Right ventricle myocardium superior (tissue), 1 donor: ENCODE measurements at regions not wholly inside any gene's neighbourhood (a gene's known extent, or its start where the extent isn't known, plus 50 kb on each side); places are given as distances from the start of the nearest gene placed in this dataset.

Experiments used
- ATAC-seq: fragments of 200-7000 bp; cut with Tn5 transposase; one replicate; pipeline ENCODE4 v1.9.1; 2020; ENCODE audit warnings: mild to moderate bottlenecking; ENCODE audit not compliant: poor library complexity
- DNase-seq: peaks from one replicate; pipeline ENCODE4 v3.0.0-alpha.2; 2020
- intact Hi-C: fragments of 100-400 bp; cut with DNase I; formaldehyde crosslinking; loops from one replicate; pipeline ENCODE4 v1.11.2; 2022
- donor health status: DM: no; HTN: yes; CAD: no; lungs with severe emphysema.

DNA sequence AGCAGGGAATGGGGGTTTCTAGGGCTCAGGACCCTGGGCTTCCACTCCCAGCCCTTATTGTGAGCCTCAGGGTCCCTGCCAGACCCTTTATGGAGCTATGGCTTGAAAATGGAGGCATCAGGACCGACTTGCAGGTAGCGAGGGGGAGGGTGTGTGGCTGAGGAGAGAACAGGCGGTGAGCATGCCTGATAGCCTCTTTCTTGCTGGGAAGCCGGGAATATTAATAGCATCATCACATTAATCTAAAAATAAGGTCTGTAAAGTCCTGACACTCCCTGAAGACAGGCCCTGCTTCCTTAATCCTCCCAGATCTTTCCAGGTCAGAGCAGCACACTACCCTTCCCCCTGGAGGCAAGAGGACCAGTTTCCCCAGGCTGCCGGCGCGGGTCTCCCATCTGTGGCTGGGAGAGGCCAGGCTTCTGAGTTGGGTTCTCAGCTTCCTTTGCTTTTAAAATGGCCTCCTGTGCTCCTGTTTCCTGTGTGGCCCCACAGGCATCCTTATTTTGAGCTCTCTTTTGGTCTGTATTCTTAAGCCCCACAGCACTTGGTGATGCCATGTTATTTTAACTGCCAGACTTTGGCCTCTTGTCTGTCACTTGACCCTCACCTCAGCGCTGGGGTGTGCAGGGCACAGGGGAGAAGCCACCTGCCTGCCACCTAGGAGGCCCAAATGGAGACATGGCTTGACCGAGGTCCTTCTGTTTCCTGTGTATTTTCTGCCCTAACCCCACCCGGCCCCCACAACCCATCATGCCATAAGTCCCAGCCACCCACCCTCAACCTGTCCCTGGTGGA is 185.0 kb upstream of the TOPAZ1 start:
- intact Hi-C loops = no loop called here
- ATAC-seq (no peak), DNase-seq (no peak)

DNA sequence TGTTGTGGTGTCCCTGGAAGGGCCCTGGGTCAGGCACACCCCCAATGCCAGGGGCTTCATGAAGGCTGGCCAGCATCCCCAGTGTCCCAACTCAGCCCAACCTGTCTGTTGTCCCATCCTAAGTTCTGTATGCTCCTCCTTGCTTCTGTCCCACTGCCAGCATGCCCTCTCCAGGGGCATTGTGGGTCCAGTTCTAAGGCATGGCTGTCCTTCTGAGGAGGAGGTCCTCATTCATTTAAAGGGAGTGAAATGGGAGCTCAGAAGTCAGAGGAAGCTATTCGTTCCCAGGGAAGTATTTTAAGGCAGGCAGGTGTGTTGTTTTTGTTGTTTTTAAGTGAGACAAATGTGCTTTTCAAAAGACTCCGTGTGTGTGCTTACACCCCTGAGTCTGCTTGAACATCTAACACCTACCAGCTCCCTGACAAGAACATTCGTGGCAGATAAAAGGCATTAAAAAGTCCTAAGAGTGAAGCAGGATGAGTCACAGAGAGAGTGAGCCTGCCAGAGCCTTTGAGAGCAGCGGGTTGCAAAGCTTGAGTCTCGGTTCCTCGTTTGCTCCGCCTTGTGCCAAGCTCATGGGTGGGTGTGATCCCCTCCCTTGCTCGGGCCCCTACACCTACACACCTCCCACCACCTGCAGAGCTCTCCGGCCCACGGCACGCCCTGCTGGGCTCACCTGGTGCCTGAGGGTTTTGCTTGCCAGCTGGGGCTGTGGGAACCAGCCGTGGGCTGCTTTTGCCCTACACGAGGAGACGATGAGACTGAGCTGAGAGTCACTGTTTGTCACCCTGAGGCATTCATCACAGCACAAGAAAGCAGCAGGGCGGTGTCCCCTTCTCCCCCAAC is 183.4 kb upstream of the TOPAZ1 start:
- intact Hi-C loops = no loop called here
- ATAC-seq = no peak
- DNase-seq = no peak

DNA sequence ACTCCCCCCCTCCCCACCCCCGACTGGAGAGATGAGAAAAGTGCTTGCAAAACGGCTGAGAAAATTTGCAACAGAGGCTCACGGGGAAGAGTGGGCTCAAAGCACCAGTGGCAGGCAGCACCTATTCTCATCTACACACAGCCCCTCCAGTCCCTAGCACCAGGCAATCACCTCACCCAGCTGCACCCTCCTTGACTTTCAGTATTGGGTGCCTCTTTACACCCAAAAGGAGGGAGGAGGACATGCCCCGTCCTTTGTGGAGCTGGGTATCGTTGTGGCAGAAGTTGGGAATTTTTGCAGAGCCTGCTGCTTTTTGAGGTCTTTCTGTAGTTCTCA is 182.8 kb upstream of the TOPAZ1 start:
- intact Hi-C loops = no loop called here
- no peak for ATAC-seq
- no peak for DNase-seq

DNA sequence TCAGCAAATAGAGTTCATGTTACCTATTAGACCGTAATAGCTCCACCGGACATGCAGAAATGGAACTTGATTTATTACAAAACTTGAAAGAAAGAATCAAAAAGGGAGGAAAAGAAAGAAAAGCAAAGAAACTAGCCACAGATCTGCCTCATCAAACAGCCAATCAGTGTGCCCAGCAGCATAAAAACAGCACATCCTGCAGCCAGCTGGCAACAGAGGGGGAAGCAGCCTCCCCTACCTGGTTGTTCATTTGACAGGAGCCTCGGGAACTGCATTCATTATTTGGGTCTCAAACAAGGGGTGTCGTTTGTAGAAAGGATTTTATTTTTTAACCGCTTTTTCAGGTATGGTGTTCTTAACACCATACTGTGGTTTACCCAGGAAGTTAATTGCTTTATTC is 181.5 kb upstream of the TOPAZ1 start:
- DNase-seq (no peak), ATAC-seq (no peak)
- intact Hi-C loops = no loop called here

DNA sequence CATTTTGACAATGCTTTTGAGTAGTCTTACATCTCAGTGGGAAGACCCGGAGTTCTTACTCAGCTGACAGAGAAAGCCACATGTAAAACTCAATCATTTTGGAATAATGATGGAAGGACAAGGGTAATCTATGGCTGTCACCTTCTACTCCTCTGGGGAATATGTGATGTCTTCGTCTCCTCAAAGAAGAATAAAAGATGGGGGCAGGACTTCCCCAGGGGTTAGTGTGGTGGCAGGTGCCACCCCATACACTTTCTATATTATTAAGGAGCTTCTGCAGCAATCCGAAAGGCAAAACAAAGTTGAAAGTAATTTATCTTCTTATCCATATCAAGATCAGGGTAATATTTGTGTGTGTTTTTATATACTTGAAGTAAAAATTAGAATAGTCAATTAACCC is 180.4 kb upstream of the TOPAZ1 start:
- ATAC-seq (no peak), DNase-seq (no peak)
- intact Hi-C loops = no loop called here

DNA sequence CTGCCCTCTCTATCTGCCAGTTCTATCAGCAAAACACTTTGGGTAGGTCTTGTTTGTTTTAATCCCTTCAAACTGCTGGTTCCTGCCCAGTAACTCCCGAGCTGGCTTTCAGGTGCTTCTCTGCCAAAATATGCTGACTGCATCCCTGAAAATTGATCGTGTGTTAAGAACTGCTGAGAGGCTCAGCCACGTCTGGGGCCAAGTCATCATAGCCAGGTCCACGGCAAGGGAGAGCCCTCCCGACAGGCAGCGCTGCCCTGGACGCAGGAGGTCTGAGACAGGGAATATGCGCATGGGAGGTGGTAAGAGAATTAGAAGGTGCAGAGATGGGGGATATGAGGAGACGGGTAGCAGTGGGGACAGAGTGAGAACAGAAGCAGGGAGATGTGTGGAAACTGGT is 179.7 kb upstream of the TOPAZ1 start:
- intact Hi-C loops = no loop called here
- no peak for DNase-seq
- ATAC-seq = no peak

DNA sequence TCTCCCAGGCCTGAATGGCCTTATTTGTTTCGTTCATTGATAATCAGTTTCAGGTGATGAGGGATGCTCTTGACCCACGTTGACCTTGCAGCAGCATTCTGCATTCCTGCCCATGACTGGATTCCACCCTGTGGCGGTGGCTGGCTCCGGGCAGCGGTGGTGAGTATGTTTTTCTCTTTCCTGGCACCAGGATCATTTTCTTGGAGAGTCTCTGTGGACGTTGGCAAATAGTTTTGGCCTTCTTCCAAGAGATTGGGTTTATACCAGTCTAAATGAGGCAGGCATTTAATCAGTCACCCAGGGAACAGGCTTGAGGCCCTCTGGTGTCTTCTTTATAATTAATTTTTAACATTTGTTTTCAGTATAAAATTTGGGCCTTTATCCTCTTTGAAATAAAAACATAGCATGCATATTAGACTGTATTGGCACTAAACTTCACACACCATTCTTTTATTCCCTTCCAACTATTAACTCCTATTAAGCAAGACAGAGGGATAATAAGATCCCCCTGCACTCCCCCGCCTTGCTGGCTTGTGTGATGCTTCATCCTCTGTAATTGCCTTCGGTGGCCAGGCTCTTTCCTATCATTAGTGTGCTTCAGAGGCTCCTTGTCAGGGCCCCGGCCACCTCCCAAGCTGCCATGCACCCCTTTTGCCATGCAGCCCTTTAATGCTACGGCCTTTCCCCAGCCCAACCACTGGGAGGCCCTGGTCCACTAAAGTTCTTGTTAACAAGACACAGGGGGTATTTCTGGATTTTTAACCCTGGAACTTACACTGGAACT is 176.2 kb upstream of the TOPAZ1 start:
- intact Hi-C loops = no loop called here
- ATAC-seq = peak; percentile 89

DNA sequence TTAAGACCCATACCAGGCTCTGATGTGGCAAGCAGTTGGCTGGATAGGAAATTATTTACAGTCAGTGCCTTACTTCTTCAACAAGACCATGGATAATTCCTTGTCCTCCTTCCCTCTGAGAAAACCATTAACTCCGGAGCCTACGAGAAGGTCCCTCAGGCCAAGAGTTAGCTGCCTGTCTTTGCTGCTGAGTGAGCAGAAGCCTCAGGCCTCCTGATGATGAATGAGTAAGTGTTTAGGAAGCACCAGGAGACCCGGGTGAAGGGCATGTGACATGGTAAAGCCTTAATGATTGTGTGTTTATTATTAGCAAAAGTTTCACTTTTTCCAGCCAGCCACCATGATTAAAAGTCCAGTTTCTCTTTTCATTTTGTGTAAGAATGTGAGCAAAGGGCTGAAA is 174.9 kb upstream of the TOPAZ1 start:
- intact Hi-C loops = no loop called here
- DNase-seq (no peak), ATAC-seq (no peak)

More for the DNA sequence above, 176.2 kb upstream of the TOPAZ1 start:
- no peak for DNase-seq

DNA sequence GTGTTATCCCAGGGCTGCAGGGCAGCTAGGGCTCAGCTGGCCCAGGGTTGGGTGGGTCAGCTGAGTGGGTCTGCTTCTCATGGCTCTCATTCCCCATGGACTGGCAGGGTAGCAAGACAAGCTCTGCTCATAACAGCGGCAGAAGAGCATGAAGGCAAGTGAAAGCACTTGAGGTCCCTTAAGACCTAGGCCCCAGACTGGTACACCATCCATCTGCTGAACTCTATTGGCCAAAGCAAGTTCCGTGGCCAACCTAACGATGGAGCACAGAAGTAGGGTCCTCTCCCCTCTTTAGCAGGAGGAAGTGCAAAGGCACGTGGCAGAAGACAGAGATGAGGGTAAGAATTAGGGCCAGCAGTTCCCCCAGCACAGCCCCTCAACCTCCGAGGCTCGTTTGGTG is 174.3 kb upstream of the TOPAZ1 start:
- DNase-seq (no peak), ATAC-seq (no peak)
- intact Hi-C loops = no loop called here

DNA sequence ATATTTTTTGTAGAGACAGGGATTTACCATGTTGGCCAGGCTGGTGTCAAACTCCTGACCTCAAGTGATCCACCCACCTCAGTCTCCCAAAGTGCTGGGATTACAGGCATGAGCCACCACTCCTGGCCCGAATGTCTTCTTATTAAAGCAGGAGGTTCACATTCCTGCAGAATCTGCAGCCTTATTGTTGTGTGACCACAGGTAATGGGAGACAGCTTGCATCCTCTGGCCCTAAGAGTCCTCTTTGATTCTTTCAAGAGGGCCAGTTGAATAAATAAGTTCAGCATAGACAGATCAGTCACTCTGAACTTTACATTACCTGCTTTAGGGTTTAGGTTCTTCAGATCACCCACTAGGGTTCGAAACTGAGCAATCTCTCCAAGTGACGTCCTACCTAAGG is 172.9 kb upstream of the TOPAZ1 start:
- intact Hi-C loops = no loop called here
- DNase-seq (no peak), ATAC-seq (no peak)

DNA sequence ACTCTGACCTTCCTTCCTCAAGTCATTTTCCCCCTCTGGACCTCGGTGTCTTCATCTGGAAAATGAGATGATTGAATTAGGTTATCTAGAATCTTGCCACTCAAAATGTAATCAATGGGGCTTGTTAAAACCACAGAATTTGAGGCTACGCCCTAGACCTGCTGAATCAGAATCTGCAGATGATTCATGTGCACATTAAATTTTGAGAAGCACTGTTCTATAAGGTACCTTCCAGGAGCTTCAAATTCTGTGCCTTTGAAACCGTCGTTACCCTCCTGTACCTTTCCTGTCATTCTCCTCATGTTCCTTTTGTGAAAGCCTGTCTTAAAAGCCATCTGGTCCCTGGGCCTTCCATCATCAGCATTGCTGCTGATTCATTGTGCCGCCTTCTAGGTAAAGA is 172.4 kb upstream of the TOPAZ1 start:
- ATAC-seq (no peak), DNase-seq (no peak)
- intact Hi-C loops = no loop called here

DNA sequence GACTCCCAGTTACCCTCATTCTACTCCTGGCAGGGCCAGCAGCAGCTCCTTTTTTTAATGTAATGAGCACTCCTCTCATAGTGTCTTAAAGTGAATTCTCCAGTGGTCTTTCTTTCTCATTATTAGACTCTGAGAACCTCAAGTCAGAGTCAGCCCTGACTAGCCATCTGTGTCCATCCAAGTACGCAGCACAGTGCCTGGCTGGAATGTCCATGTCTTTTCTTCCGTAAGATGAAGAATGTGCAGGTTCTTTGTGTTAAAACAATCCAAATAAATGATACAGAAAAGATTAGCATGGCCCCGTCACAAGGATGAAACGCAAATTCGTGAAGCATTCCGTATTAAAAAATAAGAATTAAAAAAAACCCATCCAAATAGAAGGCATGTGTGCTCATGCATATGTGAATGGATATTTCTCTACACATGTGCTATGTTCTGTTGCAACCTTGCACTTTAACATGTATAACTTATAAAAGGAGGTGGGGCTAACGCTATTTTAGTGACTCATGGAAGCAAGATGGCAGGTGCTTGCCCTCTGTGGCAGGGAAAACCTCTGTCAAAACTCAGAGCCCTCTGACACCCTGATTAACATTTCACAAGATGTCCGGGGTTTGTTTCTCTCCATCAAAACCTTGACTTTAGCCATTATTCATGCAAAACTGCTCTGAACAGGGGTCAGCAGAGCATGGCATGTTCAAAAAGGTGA is 170.7 kb upstream of the TOPAZ1 start:
- no peak for ATAC-seq
- intact Hi-C loops = no loop called here
- no peak for DNase-seq

DNA sequence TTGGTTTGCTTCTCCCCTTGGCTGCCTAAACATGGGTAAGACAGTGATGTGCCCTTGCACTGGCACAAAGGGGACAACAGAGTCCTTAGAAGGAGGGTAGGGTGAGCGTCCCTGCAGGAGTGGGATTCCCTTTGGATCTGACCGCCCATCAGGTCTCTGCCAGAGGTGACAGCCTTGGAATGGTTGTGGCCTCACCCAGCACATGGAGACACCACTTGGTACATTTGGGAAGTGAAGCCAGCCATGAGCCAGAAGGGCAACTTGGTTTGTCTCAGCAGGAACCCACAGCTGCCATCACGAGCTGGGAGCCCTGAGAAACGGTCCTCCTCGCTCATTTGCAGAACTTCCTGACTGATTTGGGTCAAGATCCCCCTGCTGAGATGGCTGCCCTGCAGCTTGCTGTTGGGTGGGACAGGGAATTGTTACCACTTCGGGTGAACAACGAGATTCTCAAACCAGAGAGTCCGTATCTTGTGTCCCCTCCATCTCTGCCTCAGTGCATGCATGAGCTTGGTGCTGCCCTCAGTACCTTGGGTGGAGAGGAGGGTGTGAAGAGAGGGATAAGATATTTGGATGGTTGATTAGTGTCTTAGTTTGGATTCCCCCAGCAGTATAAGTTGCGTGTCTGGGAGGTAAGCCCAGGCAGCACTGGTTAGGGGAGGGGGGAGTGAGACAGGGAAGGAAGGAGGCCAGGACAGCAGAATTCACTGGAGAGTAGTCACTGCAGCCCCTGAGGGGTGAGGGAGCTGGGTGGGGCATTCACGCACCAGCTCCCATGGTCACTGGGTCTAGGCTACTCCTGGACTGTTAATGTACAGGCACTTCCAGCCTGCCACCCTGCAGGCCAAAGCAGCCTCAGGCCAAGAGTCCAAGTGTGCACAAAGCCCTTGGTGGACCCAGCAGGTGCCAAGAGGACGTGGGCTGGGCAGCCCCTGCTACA is 168.8 kb upstream of the TOPAZ1 start:
- no peak for DNase-seq
- intact Hi-C loops = no loop called here
- ATAC-seq = no peak

DNA sequence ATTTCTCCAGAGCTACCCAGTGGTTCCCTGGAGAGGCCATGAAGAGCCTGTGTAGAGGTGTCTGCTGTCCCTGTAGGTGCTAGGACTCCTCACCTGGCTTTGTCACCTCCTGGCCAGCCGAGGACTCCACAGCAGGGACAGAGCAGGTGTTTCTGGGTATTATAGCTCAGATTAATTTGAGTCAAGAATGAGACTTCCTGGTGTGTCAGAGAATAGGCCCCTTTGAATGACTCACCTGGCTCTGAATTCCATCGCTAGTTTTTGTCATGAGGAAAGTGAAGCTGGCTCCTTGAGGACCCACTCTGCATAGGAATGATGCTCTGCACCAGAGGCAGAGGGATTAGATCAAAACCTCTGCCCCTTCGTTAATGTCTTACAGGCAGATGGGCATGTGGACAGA is 167.5 kb upstream of the TOPAZ1 start:
- no peak for ATAC-seq
- intact Hi-C loops = no loop called here
- no peak for DNase-seq

DNA sequence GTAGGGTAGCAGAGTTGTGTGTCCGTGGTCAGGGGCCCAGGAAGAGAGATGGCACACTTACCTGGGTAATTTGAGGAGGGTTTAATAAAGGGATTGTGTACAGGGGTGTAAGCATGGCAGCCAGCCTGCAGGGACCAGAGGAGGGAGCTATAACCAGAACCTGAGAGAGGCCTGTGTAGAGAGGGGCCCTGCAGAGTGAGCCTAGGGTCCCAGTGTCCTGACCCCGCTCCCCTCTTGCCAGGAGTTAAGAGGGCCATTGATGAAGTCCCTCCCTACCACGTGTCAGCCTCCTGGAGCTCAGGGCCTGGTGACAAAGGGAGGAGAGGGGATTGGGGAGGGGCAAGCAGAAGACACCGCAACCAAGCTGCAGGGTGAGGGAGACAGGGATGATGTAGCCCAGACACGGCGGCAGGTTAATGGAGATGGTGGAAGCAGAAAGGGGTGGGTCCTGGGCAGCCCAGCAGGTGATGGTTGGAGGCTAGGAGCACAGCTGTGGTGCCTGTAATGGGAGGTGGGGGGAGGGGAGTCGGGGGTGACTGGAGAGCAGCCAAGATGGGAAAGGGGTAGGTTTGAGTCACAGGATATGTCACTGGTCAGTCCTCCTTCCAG is 165.4 kb upstream of the TOPAZ1 start:
- intact Hi-C loops = no loop called here
- no peak for DNase-seq
- ATAC-seq = no peak

DNA sequence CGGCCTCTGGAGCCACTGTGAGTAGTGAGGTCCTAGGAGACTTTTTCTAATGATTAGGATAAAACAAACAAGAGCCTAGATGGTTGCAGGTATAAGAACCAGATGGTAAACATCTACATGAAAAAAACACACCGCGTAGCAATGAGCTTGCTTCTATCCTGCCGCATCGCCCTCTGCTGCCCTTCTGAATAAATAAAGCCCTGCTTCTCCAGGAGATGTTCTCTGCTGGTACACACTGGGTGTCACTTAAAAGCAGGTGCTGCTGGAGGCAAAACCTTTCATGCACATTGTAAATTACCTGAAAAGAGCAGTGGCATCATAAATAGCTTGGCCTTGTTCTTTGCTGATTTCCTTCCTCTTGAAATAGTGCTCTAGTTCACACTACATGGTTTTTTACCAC is 164.4 kb upstream of the TOPAZ1 start:
- ATAC-seq (no peak), DNase-seq (no peak)
- intact Hi-C loops = no loop called here

DNA sequence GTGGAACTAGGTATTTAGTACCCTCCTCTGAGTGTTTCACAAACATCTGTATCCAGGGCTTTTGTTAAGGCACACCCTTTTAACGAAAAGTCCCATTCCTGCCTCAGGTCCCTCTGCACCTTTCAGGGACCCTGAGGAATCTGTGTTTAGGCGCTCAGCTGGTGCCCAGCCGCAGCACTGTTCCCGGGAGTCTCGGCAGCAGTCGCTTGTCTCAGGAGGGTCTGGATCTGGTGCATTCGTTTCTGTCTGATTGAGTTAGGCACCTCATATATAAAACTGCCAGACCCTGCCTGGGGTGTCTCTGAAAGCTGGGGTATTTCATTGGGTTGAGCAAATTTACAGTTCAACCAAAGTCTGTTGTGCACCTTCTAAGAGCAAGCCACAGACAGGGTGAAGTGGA is 162.8 kb upstream of the TOPAZ1 start:
- DNase-seq = no peak
- intact Hi-C loops = no loop called here
- ATAC-seq = no peak

DNA sequence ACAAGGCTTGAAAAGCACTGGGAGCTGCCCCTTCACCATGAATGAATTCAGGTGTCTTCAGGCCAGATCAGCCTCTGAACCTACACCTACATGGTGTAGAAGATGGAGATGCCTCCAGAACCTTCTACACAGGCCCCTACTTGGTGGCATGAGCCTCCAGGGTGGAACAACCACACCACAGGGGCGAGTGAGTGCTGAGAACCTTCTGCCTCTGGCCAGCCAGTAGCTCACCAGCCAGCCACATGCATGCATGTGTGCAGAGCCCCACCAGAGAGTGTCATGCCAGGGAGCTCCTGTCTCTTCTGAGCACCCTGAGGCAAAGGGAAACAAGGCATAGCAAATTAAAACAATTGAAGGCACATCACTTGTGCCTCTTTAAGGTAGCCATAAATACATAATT is 161.8 kb upstream of the TOPAZ1 start:
- intact Hi-C loops = no loop called here
- ATAC-seq (no peak), DNase-seq (no peak)
